PC-3 (cell line): ENCODE measurements at regions not wholly inside any gene's neighbourhood (a gene's known extent, or its start where the extent isn't known, plus 50 kb on each side); places are given as distances from the start of the nearest gene placed in this dataset.

Experiments used
- ATAC-seq: fragments of 200-7000 bp; cut with Tn5 transposase; 2 replicates; pipeline ENCODE4 v1.9.1; 2020; ENCODE audit warnings: mild to moderate bottlenecking, moderate library complexity
- BruUV-seq: library from RNA; stranded (reverse); fragments of 400-500 nt; replicated peaks from 2 replicates; lab custom pipeline; 2021; lab: Mats Ljungman, UMichigan
- CTCF ChIA-PET: fragments of 300-600 bp; sonication (Branson Sonifier 250); formaldehyde crosslinking; loops from one replicate; lab custom pipeline; 2022; ENCODE audit warnings: antibody characterized with exemption; lab: Charles Lee
- POLR2A ChIA-PET: fragments of 300-600 bp; sonication (Branson Sonifier 250); formaldehyde crosslinking; loops from one replicate; lab custom pipeline; 2022; ENCODE audit warnings: antibody characterized with exemption; ENCODE audit not compliant: unreplicated experiment; lab: Charles Lee
- DNase-seq: peaks from one replicate; pipeline ENCODE4 v3.0.0-alpha.2; 2015
- H2AFZ ChIP-seq: fragments of 300-600 bp; sonication (generic); 2 replicates; pipeline ENCODE4 v1.6.0; 2016; ENCODE audit warnings: antibody characterized with exemption, low read length
- H3F3A ChIP-seq: fragments of 300-600 bp; sonication (generic); one replicate; pipeline ENCODE4 v1.6.0; 2017; ENCODE audit warnings: antibody characterized with exemption, low read length, control low read depth, mild to moderate bottlenecking; ENCODE audit not compliant: unreplicated experiment
- H3K27ac ChIP-seq: fragments of 300-600 bp; sonication (generic); 2 replicates; pipeline ENCODE4 v1.5.1; 2016; ENCODE audit warnings: mild to moderate bottlenecking, low read length
- H3K27me3 ChIP-seq: fragments of 300-600 bp; sonication (generic); 2 replicates; pipeline ENCODE4 v1.6.1; 2016; ENCODE audit warnings: low read length, mixed read lengths
- H3K36me3 ChIP-seq: fragments of 300-600 bp; sonication (generic); 2 replicates; pipeline ENCODE4 v1.6.1; 2016; ENCODE audit warnings: low read depth, mixed run types, low read length, mixed read lengths
- H3K4me1 ChIP-seq: fragments of 300-600 bp; sonication (generic); 2 replicates; pipeline ENCODE4 v1.5.1; 2016; ENCODE audit warnings: low read length; ENCODE audit not compliant: insufficient read depth
- H3K4me2 ChIP-seq: fragments of 300-600 bp; sonication (generic); 2 replicates; pipeline ENCODE4 v1.6.0; 2016; ENCODE audit warnings: low read length
- H3K4me3 ChIP-seq: fragments of 300-600 bp; sonication (generic); 2 replicates; pipeline ENCODE4 v1.5.1; 2016; ENCODE audit warnings: mild to moderate bottlenecking, low read length, mixed read lengths
- H3K79me2 ChIP-seq: fragments of 300-600 bp; sonication (generic); 2 replicates; pipeline ENCODE4 v1.6.1; 2017; ENCODE audit warnings: low read length, mixed read lengths
- H3K9ac ChIP-seq: fragments of 300-600 bp; sonication (generic); 2 replicates; pipeline ENCODE4 v1.6.0; 2016; ENCODE audit warnings: mild to moderate bottlenecking, low read length
- H3K9me2 ChIP-seq: fragments of 300-600 bp; sonication (generic); replicated peaks from 2 replicates; pipeline ENCODE4 v1.6.1; 2016; ENCODE audit warnings: mixed run types, low read length, mixed read lengths
- H3K9me3 ChIP-seq: fragments of 300-600 bp; sonication (generic); 2 replicates; pipeline ENCODE4 v1.6.1; 2016; ENCODE audit warnings: low read length, mixed read lengths
- H4K20me1 ChIP-seq: fragments of 300-600 bp; sonication (generic); 2 replicates; pipeline ENCODE4 v1.6.1; 2016; ENCODE audit warnings: low read length, mixed read lengths
- EZH2 ChIP-seq: fragments of 300-600 bp; sonication (generic); IDR thresholded peaks from one replicate; pipeline ENCODE4 v1.6.1; 2017; ENCODE audit warnings: antibody characterized with exemption, mild to moderate bottlenecking, low read length; ENCODE audit not compliant: unreplicated experiment
- EZH2phosphoT487 ChIP-seq: fragments of 300-600 bp; sonication (generic); IDR thresholded peaks from 2 replicates; pipeline ENCODE4 v1.6.1; 2018; ENCODE audit warnings: mild to moderate bottlenecking, antibody characterized with exemption, low read length, borderline replicate concordance
- intact Hi-C: fragments of 100-400 bp; cut with micrococcal nuclease; formaldehyde crosslinking; loops from 2 replicates; pipeline ENCODE4 v1.9.0; 2023
- TF ChIP-seq, protein P1 (sequence below): fragments of 300-600 bp; sonication (generic); conservative IDR thresholded peaks from 2 replicates; pipeline ENCODE4 v1.5.1; 2017; ENCODE audit warnings: antibody characterized with exemption, low read depth, mild to moderate bottlenecking, low read length

- no peaks in the 10 kb centered on the region for H3F3A ChIP-seq
- ATAC-seq (no peak), DNase-seq (no peak)
- intact Hi-C loops = no loop called here
- H4K20me1 ChIP-seq = no peaks in the 10 kb centered on the region
- no peaks in the 10 kb centered on the region for H3K9me2 ChIP-seq
- BruUV-seq = no TSS peak
- no peaks in the 10 kb centered on the region for H3K4me1 ChIP-seq
- no peak overlapping the region for H3K27ac ChIP-seq
- H3K36me3 ChIP-seq = no peaks in the 10 kb centered on the region
- ChIA-PET POLR2A (no interaction called here), CTCF (no interaction called here)
- H3K27me3 ChIP-seq = peaks cover 93% of the 10 kb centered on the region
- no peak overlapping the region for H3K4me2 ChIP-seq
- H3K9me3 ChIP-seq = no peaks in the 10 kb centered on the region
- H3K79me2 ChIP-seq = no peaks in the 10 kb centered on the region
- no peak for TF ChIP-seq EZH2phosphoT487
- TF ChIP-seq, protein P1, sequence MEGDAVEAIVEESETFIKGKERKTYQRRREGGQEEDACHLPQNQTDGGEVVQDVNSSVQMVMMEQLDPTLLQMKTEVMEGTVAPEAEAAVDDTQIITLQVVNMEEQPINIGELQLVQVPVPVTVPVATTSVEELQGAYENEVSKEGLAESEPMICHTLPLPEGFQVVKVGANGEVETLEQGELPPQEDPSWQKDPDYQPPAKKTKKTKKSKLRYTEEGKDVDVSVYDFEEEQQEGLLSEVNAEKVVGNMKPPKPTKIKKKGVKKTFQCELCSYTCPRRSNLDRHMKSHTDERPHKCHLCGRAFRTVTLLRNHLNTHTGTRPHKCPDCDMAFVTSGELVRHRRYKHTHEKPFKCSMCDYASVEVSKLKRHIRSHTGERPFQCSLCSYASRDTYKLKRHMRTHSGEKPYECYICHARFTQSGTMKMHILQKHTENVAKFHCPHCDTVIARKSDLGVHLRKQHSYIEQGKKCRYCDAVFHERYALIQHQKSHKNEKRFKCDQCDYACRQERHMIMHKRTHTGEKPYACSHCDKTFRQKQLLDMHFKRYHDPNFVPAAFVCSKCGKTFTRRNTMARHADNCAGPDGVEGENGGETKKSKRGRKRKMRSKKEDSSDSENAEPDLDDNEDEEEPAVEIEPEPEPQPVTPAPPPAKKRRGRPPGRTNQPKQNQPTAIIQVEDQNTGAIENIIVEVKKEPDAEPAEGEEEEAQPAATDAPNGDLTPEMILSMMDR = no peak
- TF ChIP-seq EZH2 = no peak
- H3K4me3 ChIP-seq = no peak overlapping the region
- H2AFZ ChIP-seq = no peak overlapping the region
- no peak overlapping the region for H3K9ac ChIP-seq
Measured at GRCh38 chr11:119802670-119803069, 73.7 kb upstream of the NECTIN1 start.

DNA sequence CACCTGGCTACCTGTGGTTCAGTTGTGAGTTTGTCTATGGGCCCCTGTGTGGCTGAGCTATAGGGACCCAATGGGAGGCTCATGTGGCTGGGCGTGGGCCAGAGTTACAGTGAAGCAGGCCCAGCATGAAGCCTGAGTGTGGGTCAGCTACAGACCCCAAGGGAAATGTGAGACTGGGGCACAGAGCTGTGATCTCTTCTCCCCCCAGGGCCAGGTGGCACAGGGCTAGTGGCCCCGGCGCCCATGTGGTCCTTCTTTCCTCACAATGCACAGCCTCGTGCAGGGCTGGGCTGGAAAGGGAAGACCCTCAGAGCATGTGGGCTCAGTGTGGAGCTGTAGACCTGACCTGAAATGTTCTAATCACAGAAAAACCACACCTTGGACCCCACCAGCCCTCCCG is 71.6 kb upstream of the NECTIN1 start:
- no peak overlapping the region for H3K4me3 ChIP-seq
- ChIA-PET CTCF (no interaction called here), POLR2A (no interaction called here)
- H3K4me1 ChIP-seq = no peaks in the 10 kb centered on the region
- H3K9me3 ChIP-seq = no peaks in the 10 kb centered on the region
- ATAC-seq = no peak
- no peaks in the 10 kb centered on the region for H3K79me2 ChIP-seq
- no peak for DNase-seq
- H3F3A ChIP-seq = no peaks in the 10 kb centered on the region
- H3K27me3 ChIP-seq = peaks cover 85% of the 10 kb centered on the region
- no peaks in the 10 kb centered on the region for H3K9me2 ChIP-seq
- no peak overlapping the region for H2AFZ ChIP-seq
- no peak overlapping the region for H3K9ac ChIP-seq
- H3K27ac ChIP-seq = no peak overlapping the region
- intact Hi-C loops = no loop called here
- no peaks in the 10 kb centered on the region for H3K36me3 ChIP-seq
- no peaks in the 10 kb centered on the region for H4K20me1 ChIP-seq
- BruUV-seq = no TSS peak
- TF ChIP-seq EZH2phosphoT487 (no peak), EZH2 (no peak)
- TF ChIP-seq, protein P1 = no peak
- no peak overlapping the region for H3K4me2 ChIP-seq

- Histone ChIP-seq H3K4me1 (no peaks in the 10 kb centered on the region), H3K9me2 (no peaks in the 10 kb centered on the region), H3K4me3 (no peak overlapping the region), H3F3A (no peaks in the 10 kb centered on the region), H3K36me3 (no peaks in the 10 kb centered on the region), H3K9ac (no peak overlapping the region), H3K79me2 (no peaks in the 10 kb centered on the region), H2AFZ (no peak overlapping the region), H3K9me3 (no peaks in the 10 kb centered on the region), H3K4me2 (no peak overlapping the region), H3K27ac (no peak overlapping the region), H3K27me3 (peaks cover 81% of the 10 kb centered on the region), H4K20me1 (no peaks in the 10 kb centered on the region)
- DNase-seq (no peak), ATAC-seq (no peak)
- TF ChIP-seq EZH2 (no peak), EZH2phosphoT487 (no peak)
- TF ChIP-seq, protein P1 = no peak
- intact Hi-C loops = no loop called here
- POLR2A ChIA-PET = no interaction called here
- BruUV-seq = no TSS peak
- CTCF ChIA-PET = no interaction called here
Measured at GRCh38 chr11:119800171-119800570, 71.2 kb upstream of the NECTIN1 start.
